HepG2 (cell line): ENCODE measurements at regions not wholly inside any gene's neighbourhood (a gene's known extent, or its start where the extent isn't known, plus 50 kb on each side); places are given as distances from the start of the nearest gene placed in this dataset.

ENCODE experiments used
- ARHGAP35 ChIP-seq: sonication (generic); formaldehyde crosslinking; IDR thresholded peaks from 2 replicates; pipeline ENCODE4 v1.9.0; 2022; ENCODE audit warnings: mild to moderate bottlenecking, inconsistent platforms, moderate library complexity, missing genetic modification reagents, borderline replicate concordance
- POLR2AphosphoS5 ChIP-seq: IDR thresholded peaks from 2 replicates; pipeline ENCODE4 v1.6.1; 2012; ENCODE audit warnings: low read depth, low read length
- SETDB1 ChIP-seq: sonication (generic); formaldehyde crosslinking; IDR thresholded peaks from 2 replicates; pipeline ENCODE4 v1.5.1; 2020; ENCODE audit warnings: missing genetic modification reagents, mild to moderate bottlenecking, borderline replicate concordance
- ZBTB7A ChIP-seq: sonication (generic); formaldehyde crosslinking; IDR thresholded peaks from 2 replicates; pipeline ENCODE4 v1.8.0; 2022; ENCODE audit warnings: mild to moderate bottlenecking, missing genetic modification reagents
- ZNF414 ChIP-seq: sonication (generic); formaldehyde crosslinking; IDR thresholded peaks from 2 replicates; pipeline ENCODE4 v1.5.0; 2020; ENCODE audit warnings: missing genetic modification reagents
- ZNF670 ChIP-seq: sonication (generic); formaldehyde crosslinking; IDR thresholded peaks from 2 replicates; pipeline ENCODE4 v1.8.0; 2022; ENCODE audit warnings: mild to moderate bottlenecking, missing genetic modification reagents, borderline replicate concordance
- TF ChIP-seq, protein P1 (sequence below): sonication (generic); formaldehyde crosslinking; IDR thresholded peaks from 2 replicates; pipeline ENCODE4 v1.5.0; 2020; ENCODE audit warnings: mild to moderate bottlenecking, missing genetic modification reagents, moderate library complexity

- TF ChIP-seq, protein P1, sequence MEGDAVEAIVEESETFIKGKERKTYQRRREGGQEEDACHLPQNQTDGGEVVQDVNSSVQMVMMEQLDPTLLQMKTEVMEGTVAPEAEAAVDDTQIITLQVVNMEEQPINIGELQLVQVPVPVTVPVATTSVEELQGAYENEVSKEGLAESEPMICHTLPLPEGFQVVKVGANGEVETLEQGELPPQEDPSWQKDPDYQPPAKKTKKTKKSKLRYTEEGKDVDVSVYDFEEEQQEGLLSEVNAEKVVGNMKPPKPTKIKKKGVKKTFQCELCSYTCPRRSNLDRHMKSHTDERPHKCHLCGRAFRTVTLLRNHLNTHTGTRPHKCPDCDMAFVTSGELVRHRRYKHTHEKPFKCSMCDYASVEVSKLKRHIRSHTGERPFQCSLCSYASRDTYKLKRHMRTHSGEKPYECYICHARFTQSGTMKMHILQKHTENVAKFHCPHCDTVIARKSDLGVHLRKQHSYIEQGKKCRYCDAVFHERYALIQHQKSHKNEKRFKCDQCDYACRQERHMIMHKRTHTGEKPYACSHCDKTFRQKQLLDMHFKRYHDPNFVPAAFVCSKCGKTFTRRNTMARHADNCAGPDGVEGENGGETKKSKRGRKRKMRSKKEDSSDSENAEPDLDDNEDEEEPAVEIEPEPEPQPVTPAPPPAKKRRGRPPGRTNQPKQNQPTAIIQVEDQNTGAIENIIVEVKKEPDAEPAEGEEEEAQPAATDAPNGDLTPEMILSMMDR (CRISPR knock-in tag): no peak
- no peak for TF ChIP-seq ZNF414 (CRISPR knock-in tag)
- no peak for TF ChIP-seq SETDB1 (CRISPR knock-in tag)
- no peak for TF ChIP-seq ARHGAP35 (CRISPR knock-in tag)
- no peak for TF ChIP-seq POLR2AphosphoS5
- TF ChIP-seq ZNF670 (CRISPR knock-in tag): no peak
- TF ChIP-seq ZBTB7A (CRISPR knock-in tag): no peak
Observed at GRCh38 chr10:1966712-1967376, 229.5 kb upstream of the ADARB2 start.
